HPDE6-E6E7 (cell line): ENCODE measurements at regions not wholly inside any gene's neighbourhood (a gene's known extent, or its start where the extent isn't known, plus 50 kb on each side); places are given as distances from the start of the nearest gene placed in this dataset.
"Not testable (repeated sequence)": the region's sequence is repeated elsewhere in the genome, so short reads cannot be mapped to it uniquely, and the experiment has no call there.

Experiments
- DNase-seq: peaks from one replicate; pipeline ENCODE4 v3.0.0; 2011; ENCODE audit warnings: missing footprints; ENCODE audit errors: extremely low spot score

DNA sequence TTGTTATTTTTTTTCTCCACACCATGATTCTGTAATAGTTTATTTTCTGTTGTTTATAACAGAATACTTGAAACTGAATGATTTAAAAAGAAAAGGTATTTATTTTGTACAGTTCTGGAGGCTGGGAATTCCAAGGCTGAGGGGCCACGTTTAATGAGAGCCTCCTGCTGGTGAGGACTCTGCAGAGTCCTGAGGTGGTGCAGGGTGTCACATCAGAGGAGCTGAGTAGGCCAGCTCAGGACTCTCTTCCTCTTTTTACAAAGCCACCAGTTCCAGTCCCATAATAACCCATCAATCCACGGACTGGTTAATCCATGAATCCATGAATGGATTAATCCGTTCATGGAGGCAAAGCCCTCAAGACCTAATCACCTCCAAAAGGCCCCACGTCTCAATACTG, 71.6 kb downstream of the TFAP2A start:
- no peak for DNase-seq

DNA sequence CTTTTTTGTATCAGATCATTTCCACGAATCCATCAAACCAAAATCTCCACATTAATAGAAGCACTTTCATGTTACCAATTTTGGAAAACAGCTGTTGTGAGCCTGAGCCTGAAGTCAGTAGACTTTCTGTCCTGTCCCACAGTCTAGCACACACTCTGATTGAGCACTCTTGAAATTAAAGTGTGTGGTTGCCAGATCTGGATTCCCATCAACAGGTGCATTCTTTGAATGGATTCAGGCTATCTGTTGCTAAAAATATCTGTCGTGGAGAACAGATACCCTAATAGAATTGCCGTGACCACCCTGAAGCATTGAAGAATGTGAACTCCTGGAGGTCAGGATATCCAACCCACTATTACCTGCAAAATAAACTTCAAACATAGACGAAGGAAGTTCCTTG, 73.3 kb downstream of the TFAP2A start:
- no peak for DNase-seq

DNA sequence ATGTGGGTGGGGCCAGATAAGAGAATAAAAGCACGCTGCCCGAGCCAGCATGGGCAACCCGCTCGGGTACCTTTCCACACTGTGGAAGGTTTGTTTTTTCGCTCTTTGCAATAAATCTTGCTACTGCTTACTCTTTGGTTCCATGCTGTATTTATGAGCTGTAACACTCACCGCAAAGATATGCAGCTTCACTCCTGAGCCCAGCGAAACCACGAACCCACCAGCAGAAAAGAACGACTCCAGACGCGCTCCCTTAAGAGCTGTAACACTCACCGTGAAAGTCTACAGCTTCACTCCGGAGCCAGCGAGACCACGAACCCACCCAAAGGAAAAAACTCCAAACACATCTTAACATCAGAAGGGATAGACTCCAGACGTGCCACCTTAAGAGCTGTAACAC, 76.7 kb downstream of the TFAP2A start:
- no peak for DNase-seq

DNA sequence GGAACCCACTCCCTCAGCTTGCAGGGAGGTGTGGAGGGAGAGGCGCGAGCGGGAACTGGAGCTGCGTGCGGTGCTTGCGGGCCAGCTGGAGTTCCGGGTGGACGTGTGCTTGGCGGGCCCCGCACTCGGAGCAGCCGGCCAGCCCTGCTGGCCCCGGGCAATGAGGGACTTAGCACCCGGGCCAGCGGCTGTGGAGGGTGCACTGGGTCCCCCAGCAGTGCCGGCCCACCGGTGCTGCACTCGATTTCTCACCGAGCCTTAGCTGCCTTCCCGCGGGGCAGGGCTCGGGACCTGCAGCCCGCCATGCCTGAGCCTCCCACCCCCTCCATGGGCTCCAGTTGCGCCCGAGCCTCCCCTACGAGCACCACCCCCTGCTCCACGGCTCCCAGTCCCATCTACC, 77.5 kb downstream of the TFAP2A start:
- DNase-seq: not testable (repeated sequence)

DNA sequence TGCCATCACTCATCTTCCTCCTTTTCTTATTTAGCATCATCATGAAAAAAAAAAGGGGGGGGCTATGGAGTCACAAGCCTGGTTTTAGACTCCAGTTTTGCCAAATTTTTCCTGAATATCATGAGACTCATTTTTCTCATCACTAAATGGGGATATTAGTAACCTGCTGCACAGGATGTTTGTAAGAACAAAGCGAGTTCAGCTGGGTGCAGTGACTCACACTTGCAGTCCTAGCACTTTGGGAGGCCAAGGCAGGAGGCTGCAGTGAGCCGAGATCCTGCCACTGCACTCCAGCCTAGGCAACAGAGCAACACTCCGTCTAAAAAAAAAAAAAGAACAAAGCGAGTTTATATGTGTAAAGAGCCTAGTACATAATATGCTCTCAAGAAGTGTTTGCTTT, 82.8 kb downstream of the TFAP2A start:
- no peak for DNase-seq

DNA sequence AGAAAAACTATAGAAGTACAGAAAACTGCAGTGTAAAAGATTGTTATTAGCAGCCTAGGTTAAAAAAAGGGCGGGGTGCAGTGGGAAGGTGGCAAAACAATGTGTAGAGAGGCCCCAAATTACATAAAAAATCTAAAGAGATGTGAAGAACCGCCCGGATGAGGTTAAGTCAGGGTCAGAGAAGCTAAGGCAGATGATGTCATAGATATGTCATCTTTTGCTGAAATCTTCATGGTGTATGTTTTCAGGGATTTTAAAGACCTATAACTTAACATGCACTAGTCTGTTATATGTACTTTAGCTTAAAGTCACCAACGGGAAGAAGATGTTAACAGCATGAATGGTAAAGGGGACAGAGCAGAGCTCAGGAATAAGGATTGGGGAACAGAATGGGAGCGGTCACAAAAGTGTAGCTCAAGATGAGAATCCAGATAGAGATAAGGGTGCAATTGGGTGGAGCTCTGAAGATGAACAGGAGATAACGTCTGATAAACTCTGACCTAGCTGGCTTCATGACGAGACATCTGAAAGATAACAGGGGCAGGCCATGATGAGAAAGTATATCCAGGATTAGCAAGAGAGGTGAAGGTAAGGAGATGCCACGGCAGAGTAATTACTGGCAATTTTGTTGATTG, 83.4 kb downstream of the TFAP2A start:
- no peak for DNase-seq

DNA sequence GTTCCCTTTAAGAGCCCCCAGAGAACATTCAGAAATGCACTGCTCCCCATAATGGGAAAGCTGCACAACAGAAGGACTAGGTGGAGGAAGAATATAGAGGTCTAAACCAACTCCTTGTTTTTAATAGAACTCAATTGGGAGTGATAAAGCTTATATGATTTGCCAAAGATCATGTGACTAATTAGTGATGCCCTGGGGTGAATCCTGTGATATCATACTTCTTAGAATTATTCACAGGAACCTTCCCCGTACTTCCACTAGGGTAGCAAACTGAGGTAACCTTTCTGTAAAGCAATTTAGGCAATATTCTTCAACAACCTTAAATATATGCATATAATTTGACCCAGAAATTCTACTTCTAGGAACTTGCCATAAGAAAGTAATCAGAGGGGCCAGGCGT, 84.4 kb downstream of the TFAP2A start:
- DNase-seq: no peak

DNA sequence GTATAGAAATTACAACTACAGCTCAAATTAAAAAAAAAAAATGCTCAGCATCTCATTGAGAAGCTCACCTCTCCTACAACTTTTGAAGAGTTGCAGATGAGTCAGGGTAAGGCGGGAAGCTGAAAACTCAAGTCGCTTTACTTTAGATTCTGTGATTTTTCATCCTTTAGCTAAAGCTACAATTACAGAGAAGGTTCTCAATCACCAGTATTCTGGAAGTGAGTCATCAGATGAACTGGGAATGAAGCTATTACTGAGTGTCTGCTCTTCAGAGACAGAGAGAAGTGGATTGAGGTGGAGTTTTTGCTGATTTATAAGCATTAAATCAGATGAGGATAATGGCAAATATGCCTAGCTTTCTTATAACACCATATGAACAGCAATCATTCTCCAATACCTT, 91.9 kb downstream of the TFAP2A start:
- peak; percentile 21 for DNase-seq

DNA sequence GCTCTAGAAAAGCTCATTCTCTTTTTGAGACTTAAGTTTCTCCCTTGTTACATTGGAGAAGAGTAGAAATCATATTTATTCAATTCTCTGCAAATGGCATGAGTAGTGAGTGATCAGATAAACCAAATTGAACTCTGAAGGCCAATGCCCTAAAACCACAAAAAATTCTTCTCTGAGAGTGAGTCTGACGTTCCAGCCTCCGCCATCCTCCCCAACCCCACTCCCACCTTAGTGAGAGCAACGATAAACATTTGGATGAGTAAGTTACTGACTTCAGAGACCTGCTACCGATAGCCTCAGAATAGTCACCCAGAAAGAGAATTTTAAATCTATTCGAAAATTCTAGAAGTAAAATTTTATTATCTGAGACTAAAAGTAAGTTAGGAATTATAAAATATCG, 94.6 kb downstream of the TFAP2A start:
- no peak for DNase-seq

DNA sequence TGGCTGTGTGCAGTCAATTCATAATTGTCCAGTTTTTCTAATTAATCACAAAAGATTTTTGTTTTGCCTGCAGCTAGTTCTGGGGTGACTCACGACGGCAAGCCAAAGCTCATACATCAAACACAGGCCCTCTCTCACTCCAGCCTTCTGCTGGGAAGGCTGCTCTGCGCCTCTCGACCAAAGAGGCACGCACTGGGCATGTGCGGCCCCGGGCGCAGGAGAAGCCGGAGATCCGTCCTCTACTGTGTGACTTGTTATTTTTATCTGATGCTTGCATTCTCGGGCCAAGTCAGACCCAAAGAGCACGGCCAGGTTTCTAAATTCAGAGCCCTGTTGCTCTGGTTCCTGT, 98.5 kb downstream of the TFAP2A start:
- DNase-seq: peak; percentile 84

DNA sequence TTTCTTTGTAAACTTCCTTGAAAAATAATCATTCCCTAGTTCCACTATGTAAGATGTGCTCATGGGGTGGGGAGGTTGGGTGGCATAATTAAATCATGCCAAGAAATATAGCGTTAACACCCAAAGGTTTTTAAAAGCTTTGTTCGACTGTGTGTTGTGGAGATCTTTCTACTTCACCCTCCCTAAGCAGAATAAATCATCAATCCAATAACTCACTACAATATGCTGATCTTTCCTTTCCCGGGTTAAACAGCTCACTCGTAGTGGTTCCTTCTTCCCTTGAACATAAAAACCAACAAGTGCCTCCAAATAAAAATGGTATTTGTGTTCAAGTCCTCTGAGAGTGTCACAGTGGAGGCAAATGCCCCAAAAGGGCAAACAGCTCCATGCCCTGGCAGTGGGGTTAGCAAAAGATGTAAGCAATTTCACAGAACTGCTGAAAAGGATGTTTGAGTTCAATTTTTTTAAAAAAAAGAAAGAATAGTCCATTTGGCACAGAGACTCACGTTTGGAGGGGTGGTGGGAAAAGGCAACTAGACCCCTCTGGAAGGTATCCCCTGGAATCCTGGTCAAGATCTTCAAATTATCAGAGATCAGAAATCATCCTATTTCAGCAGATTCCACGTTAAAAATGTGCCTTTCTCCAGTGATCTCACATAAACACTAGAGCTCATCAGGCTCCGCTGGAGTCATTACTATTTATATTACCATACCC, 99.1 kb downstream of the TFAP2A start:
- DNase-seq: no peak

DNA sequence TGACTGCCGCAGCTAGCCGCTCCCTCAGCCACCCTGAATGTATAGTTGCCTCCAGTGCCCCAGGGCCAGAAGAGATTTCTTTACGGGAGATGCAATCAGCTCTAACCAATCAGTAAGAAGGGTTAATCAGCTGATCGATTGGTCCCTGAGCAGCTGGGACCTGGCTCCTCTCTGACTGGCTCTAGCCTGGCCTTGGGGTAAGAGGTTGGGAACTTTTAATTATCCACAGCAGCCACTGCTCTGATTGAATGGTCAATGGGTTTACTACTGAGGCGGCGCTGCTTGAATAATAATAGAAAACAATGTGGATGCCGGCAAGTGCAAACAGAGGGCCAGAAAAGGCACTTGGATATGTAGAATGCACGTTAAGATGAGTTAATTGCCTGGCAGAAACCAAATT, 99.8 kb downstream of the TFAP2A start:
- DNase-seq: no peak

DNA sequence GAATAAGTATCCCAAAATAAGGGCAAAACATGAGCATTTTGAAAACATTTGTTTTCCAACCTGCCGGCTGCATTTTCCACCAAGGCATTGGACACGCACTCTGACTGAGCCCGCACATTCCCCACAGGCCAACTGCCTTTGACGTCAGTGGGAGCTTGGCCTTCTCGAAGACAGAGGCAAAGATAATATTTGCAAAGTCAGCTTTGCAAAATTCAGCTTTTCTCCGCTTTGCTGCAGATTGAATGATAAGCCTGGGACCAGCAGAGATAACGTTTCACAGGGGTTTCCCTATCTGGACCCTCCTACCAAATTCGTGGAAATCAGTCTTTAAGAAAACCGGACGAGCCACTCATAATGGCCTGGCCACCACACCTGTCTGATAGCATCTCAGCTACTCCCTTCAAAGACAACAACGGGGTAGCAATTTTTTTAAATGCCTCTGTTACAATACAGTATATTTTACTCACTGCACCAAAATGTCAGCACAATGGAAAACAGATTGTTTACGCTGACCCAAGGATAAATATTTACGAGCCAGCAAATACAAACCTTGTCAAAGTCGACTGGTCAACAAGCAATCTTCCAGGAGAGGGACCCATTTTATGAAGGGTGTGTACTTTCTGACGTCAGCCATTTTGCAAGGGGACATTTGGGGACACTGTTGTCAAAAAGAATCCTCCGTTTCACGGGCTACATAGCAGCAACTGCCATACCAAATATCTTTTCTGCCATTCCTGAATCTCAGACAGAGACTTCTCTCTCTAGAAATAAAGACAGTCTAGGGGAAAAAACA, 100.5 kb downstream of the TFAP2A start:
- no peak for DNase-seq

DNA sequence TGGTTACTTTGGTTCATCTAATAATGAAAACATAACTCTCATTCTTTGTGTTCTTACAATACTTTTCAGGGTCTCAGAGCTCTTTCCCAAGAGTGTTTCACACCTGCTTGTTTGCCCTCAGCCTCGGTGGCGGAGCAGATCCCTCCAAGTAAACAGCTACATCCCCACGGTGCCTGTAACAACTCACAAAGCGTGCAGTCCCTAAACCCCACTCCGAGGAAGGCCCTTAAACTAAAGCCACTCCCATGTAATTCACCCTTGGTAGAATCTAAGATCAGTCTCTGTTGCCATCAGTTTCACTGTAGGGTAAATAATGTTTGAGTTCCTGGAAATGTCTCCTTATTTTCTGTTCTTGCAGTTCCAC, 101.1 kb downstream of the TFAP2A start:
- no peak for DNase-seq

DNA sequence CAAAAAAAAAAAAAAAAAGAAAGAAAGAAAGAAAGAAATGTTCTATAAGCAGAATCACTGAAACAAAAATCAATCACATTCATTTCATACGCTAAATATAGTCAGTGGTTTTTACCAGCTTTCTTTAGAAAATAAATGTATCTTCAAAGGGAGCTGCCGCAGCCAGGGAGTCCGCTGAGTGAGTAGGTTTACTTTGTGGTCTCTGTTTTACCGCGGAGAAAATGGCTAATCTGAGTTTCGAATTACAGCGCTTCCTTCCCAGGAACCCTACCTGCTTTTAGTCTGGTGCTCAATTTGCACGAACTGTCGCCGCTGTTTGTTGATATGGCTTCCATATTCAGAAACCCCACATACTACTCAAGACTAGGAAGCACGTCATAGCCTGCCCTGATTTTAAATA, 102.4 kb downstream of the TFAP2A start:
- no peak for DNase-seq

DNA sequence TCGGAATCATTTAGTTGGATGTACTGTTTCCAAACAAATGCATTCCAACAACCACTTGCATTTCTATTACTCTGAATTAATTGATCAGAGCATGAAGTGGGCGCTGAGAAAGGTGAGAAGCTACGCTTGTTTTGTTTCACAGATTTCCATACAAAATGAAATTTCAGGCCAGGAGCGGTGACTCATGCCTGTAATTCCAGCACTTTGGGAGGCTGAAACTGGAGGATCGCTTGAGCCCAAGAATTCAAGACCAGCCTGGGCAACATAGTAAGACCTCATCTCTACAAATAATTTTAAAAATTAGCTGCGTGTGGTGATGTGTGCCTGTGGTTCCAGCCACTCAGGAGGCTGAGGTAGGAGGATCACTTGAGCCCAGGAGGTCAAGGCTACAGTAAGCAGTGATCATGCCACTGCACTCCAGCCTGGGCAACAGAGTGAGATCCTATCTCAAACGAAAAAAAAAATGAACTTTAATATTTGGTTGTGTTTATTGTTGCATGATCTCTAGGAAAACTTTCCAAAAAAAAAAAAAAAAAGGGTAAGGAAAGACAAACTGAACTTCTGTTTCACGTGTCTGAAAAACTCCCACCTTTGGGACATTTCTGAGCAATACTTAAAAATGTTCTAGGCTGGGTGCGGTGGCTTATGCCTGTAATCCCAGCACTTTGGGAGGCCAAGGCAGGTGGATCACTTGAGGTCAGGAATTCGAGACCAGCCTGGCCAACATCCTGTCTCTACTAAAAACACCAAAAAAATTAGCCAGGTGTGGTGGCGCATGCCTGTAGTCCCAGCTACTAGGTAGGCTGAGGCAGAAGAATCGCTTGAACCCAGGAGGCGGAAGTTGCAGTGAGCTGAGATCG, 103.1 kb downstream of the TFAP2A start:
- not testable (repeated sequence) for DNase-seq

DNA sequence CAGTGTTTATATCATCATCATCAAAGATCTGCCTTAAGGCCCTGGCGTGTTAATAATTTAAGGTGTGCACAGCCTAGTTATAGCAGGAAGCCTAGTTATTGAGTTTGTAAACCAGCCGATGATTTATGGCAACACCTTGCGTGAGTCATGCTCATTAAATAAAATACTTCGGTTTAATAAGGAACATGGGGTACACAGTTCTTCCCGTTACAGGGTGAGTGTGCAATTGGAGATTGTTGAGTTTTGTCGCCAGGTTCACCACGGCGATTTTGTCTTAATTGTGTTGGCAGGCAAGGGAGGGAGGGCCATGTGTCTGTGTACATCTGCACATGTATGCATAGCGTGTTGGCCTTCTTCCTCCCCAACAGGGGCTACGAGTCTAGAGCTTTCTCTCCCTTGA, 104.0 kb downstream of the TFAP2A start:
- DNase-seq: peak; percentile 21

DNA sequence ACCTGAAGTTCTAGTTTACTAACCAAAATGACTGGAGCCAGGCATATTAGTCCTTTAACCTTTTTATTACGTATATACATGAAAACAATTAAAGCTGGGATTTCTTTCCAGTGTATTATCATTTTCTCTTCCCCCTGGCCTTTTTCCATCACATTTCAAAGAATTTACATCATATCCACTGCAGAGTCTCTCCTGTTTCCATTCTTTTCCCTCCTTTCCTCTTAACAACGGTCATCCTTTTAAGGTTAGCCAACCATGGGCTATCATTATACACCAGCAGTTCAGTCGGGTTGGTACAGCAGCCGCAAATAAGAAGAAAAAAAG, 104.6 kb downstream of the TFAP2A start:
- DNase-seq: no peak

DNA sequence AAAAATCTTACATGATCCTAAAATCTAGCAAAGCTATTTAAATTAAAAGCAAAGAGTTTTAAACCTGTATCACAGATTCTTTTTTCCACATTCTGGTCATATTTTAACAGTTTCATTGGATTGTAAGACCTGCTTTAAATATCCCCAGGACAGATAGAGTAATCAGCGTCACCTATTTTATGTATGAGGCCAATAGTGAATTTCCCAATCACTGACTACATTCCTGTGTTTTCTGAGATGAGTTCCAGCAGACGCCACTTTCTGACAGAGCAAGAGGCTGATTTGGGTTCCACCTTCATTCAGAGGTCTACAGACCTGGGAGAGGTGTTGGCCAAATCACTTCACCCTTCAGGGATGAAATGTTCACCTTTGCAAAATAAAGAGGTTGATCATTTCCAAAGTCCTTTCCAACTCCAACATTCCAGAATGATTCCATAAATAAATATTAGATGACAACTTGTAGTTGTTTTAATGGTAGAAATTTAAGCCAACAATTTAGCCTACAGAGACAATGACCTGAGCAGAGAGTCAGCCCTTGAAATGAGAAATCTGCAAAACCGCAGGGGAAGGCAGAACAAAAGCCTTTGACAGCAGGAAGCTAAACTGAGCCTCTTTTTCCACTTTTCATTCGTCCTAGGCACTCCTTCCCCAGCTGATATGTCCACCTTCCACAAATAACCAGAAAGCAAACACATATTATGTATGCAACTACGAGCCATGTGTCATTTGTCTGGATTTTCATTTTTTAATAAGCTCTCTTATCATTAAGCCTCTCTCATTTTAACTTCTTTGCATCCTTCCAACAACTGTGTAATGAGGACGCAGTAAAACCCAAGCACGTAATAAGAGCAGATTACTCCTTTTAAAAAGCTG, 105.2 kb downstream of the TFAP2A start:
- DNase-seq: no peak

DNA sequence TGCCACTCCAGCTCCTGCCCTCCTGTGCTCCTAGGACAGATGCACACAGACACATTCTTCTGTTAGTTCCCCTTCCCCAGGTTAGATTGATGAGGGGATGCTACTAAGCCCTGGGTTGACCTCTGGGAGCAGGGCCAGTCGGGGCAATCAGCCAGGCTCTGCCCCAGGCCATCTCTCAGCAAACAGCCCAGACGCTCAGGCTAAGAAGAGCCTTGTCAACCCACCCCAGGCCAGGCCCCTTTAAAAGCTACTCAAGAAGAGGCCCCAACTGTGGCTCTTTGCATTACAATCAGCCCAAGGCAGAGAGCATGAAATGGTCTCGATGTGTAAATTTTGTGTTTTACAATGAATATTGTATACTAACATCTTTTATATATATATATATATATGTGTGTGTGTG, 107.4 kb downstream of the TFAP2A start:
- no peak for DNase-seq

DNA sequence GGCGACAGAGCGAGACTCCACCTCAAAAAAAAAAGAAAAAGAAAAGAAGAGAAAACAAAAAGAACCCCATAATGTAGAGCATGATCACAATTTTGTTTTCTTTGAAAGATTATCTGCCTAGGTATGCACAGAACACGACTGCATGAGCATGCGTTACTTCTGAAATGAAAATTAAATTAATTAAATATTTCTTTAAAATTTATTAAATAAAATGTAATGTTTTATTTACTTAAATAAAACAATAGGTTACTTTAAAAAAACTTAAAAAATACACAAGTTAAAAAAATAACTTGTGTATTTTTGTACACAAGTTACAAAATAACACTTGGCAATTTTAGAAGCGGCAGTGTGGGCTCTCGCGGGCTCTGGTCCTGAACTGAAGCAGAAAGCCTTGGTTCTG, 107.8 kb downstream of the TFAP2A start:
- no peak for DNase-seq
